ACHN (cell line): ENCODE measurements at regions not wholly inside any gene's neighbourhood (a gene's known extent, or its start where the extent isn't known, plus 50 kb on each side); places are given as distances from the start of the nearest gene placed in this dataset.
A peak's percentile ranks its signal among the peaks of the same experiment; 100 is the strongest.
"Not testable (repeated sequence)": the region's sequence is repeated elsewhere in the genome, so short reads cannot be mapped to it uniquely, and the experiment has no call there.

ENCODE experiments used
- DNase-seq: peaks from one replicate; pipeline ENCODE4 v3.0.0-alpha.2; 2015
- in situ Hi-C: cut with HindIII; loops from 2 replicates; pipeline ENCODE4 v1.10.0; 2017; ENCODE audit warnings: low sequenced_read_pairs, low pct_ligation_motif_present, low pct_unique_long_range_greater_than_20kb

- in situ Hi-C loops, DNase-seq: not testable (repeated sequence)
Measured at GRCh38 chr10:22091260-22091659, 87.7 kb upstream of the DNAJC1 start.

- in situ Hi-C loops, result no loop called here
- no peak for DNase-seq
Measured at GRCh38 chr10:22087402-22087738, 83.8 kb upstream of the DNAJC1 start.

- no peak for DNase-seq
Measured at GRCh38 chr10:22086730-22087401, 83.3 kb upstream of the DNAJC1 start.

GRCh38 chr10:22079921-22080320 lies 76.4 kb upstream of the DNAJC1 start:
- DNase-seq, in situ Hi-C loops: not testable (repeated sequence)

More at GRCh38 chr10:22086730-22087401, 83.3 kb upstream of the DNAJC1 start:
- in situ Hi-C loops, result no loop called here

- no peak for DNase-seq
- in situ Hi-C loops, result no loop called here
Measured at GRCh38 chr10:22071332-22071731, 67.8 kb upstream of the DNAJC1 start.

GRCh38 chr10:22067091-22067490 lies 63.6 kb upstream of the DNAJC1 start:
- in situ Hi-C loops, result no loop called here
- DNase-seq, result no peak

- DNase-seq, in situ Hi-C loops: not testable (repeated sequence)
Measured at GRCh38 chr10:22060984-22061383, 57.5 kb upstream of the DNAJC1 start.

GRCh38 chr10:22058201-22058600 lies 54.7 kb upstream of the DNAJC1 start:
- DNase-seq, result no peak
- in situ Hi-C loops, result no loop called here

GRCh38 chr10:22054961-22055360 lies 51.4 kb upstream of the DNAJC1 start:
- DNase-seq, result peak; percentile 11
- in situ Hi-C loops, result no loop called here
